T-cell (primary cell): ENCODE measurements at regions not wholly inside any gene's neighbourhood (a gene's known extent, or its start where the extent isn't known, plus 50 kb on each side); places are given as distances from the start of the nearest gene placed in this dataset.

ENCODE experiments used
- ATAC-seq, 4 experiments: fragments of 200-7000 bp in 3 of 4; fragments of 150-1000 bp in 1 of 4; cut with Tn5 transposase; replicated peaks in 1 of 4; 1 replicate in 3 of 4; 2 replicates in 1 of 4; pipeline ENCODE4 v1.10.0; 2021; ENCODE audit warnings: moderate library complexity in 3 of 4, mild to moderate bottlenecking in 2 of 4, moderate number of reproducible peaks in 1 of 4
- CTCF ChIA-PET, 2 donors: fragments of 300-600 bp; sonication (Branson Sonifier 250); formaldehyde crosslinking; loops; one replicate each; lab custom pipeline; 2022; ENCODE audit warnings: antibody characterized with exemption in 2 of 2; lab: Charles Lee
- POLR2A ChIA-PET, 2 donors: fragments of 300-600 bp; sonication (Branson Sonifier 250); formaldehyde crosslinking; loops; one replicate each; lab custom pipeline; 2022; ENCODE audit warnings: antibody characterized with exemption in 2 of 2; lab: Charles Lee
- DNase-seq, 35 experiments: peaks; one replicate each; pipeline versions ENCODE4 v3.0.0 to v3.0.0-alpha.2; 2013 to 2023
- H3K27ac ChIP-seq: one replicate; pipeline ENCODE4 v1.5.1; 2013; ENCODE audit warnings: low read length
- H3K27me3 ChIP-seq, 2 experiments: replicated peaks in 1 of 2; 1 replicate in 1 of 2; 2 replicates in 1 of 2; pipeline versions ENCODE4 v1.6.1 to v1.7.0; 2013; ENCODE audit warnings: low read length in 1 of 2, mixed read lengths in 1 of 2; ENCODE audit not compliant: control insufficient read depth in 2 of 2, insufficient read depth in 2 of 2; ENCODE audit errors: extremely low read depth in 1 of 2
- H3K36me3 ChIP-seq, 2 donors: 1 replicate in 1 of 2; 2 replicates in 1 of 2; pipeline versions ENCODE4 v1.6.1 to v1.7.0; 2013; ENCODE audit warnings: low read length in 1 of 2; ENCODE audit not compliant: control insufficient read depth in 2 of 2, insufficient read depth in 1 of 2; ENCODE audit errors: extremely low read depth in 1 of 2
- H3K4me1 ChIP-seq, 2 experiments: 1 replicate in 1 of 2; 2 replicates in 1 of 2; pipeline versions ENCODE4 v1.6.1 to v1.7.0; 2013; ENCODE audit warnings: low read length in 2 of 2, mixed read lengths in 1 of 2; ENCODE audit not compliant: insufficient read depth in 2 of 2, control insufficient read depth in 1 of 2; ENCODE audit errors: extremely low read depth in 1 of 2
- H3K4me3 ChIP-seq, 2 donors: 1 replicate in 1 of 2; 2 replicates in 1 of 2; pipeline versions ENCODE4 v1.5.1 to v1.7.0; 2013; ENCODE audit warnings: mild to moderate bottlenecking in 2 of 2, low read length in 1 of 2, moderate library complexity in 1 of 2; ENCODE audit not compliant: control insufficient read depth in 1 of 2; ENCODE audit errors: extremely low read depth in 1 of 2
- H3K9me3 ChIP-seq: 2 replicates; pipeline ENCODE4 v1.7.0; 2013
- H3K27ac Mint-ChIP-seq, 2 donors: one replicate each; pipeline ENCODE4 v1.8.0; 2020 to 2021; ENCODE audit warnings: mild to moderate bottlenecking in 2 of 2, mixed read lengths in 2 of 2
- H3K27me3 Mint-ChIP-seq, 2 donors: one replicate each; pipeline ENCODE4 v1.8.0; 2021 to 2022; ENCODE audit warnings: mixed read lengths in 2 of 2
- H3K36me3 Mint-ChIP-seq: one replicate; pipeline ENCODE4 v1.8.0; 2021; ENCODE audit warnings: mixed read lengths
- H3K4me1 Mint-ChIP-seq, 3 donors: one replicate each; pipeline ENCODE4 v1.8.0; 2020 to 2022; ENCODE audit warnings: mixed read lengths in 3 of 3, mild to moderate bottlenecking in 1 of 3
- H3K4me3 Mint-ChIP-seq, 3 donors: one replicate each; pipeline ENCODE4 v1.8.0; 2020 to 2022; ENCODE audit warnings: mild to moderate bottlenecking in 3 of 3, mixed read lengths in 3 of 3, moderate library complexity in 3 of 3
- H3K9me3 Mint-ChIP-seq, 3 donors: one replicate each; pipeline ENCODE4 v1.8.0; 2020 to 2022; ENCODE audit warnings: mixed read lengths in 3 of 3
- WGBS: methylation state at CpG from one replicate; pipeline ENCODE4 v1.1.5; 2013; ENCODE audit warnings: missing lambda C conversion rate; ENCODE audit not compliant: insufficient coverage; 5-methylcytosine and 5-hydroxymethylcytosine counted together

DNA sequence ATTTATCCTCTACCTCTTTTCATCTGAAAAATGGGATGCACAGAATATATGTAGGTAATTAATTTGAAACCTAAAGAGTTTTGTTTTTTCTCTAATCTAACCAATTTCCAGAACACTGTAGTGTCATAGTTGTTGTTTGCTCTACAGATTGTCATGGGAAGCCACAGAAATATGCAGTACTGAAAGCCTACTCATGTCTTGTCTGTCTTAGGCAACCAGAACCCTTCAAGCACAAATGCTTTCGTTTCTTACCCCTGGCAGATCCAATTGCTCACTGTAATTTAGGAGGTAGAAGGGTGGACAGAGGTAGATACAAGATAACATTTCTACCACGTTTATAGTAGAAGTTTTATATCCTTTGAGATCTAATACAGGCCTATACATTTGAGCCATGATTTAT lies 330.2 kb upstream of the NOVA1 start:
- Mint-ChIP-seq H3K9me3 (peaks cover 12 to 43% (median 17%) of the 10 kb centered on the region in 3 donors), H3K27me3 (no peaks in the 10 kb centered on the region), H3K27ac (no peak overlapping the region), H3K4me1 (no peaks in the 10 kb centered on the region), H3K4me3 (no peak overlapping the region), H3K36me3 (no peaks in the 10 kb centered on the region)
- ChIA-PET POLR2A (no interaction called here), CTCF (no interaction called here)
- no CpG with 5 or more reads among the region's 2 CpGs for WGBS
- Histone ChIP-seq H3K27ac (no peak overlapping the region), H3K4me1 (no peaks in the 10 kb centered on the region), H3K9me3 (no peaks in the 10 kb centered on the region), H3K36me3 (no peaks in the 10 kb centered on the region), H3K4me3 (no peak overlapping the region), H3K27me3 (no peaks in the 10 kb centered on the region)
- DNase-seq (no peak), ATAC-seq (no peak)

DNA sequence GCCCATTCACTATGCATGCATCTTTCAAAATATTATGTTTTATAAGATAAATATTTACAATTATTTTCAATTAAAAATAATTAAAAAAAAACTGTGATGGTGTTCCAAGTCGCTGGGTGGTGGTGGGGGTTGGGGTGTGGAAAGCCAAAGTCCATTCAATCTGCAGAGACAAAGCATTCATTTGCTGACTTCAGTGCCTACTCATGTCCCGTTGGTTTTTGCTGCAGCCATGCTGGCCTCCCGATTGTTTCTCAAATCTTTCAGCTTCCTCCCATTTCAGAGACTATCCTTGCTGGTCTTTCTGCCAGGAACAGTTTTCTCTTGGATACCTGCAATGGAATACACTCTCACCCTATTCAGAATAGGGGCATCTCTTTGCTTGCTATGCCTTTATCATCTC lies 331.5 kb upstream of the NOVA1 start:
- CTCF ChIA-PET: no interaction called here
- 64% methylated on average over 2 of the region's 3 CpGs for WGBS
- no peaks in the 10 kb centered on the region for H3K36me3 ChIP-seq
- no peak overlapping the region for H3K4me3 ChIP-seq
- H3K4me1 ChIP-seq: no peaks in the 10 kb centered on the region
- H3K4me1 Mint-ChIP-seq: no peaks in the 10 kb centered on the region
- no peaks in the 10 kb centered on the region for H3K27me3 ChIP-seq
- no peak overlapping the region for H3K27ac ChIP-seq
- H3K27ac Mint-ChIP-seq: no peak overlapping the region
- POLR2A ChIA-PET: no interaction called here
- H3K9me3 ChIP-seq: no peaks in the 10 kb centered on the region
- no peak for DNase-seq
- H3K27me3 Mint-ChIP-seq: no peaks in the 10 kb centered on the region
- no peak overlapping the region for H3K4me3 Mint-ChIP-seq
- ATAC-seq: no peak
- H3K9me3 Mint-ChIP-seq: peaks cover 12 to 48% (median 20%) of the 10 kb centered on the region in 3 donors
- H3K36me3 Mint-ChIP-seq: no peaks in the 10 kb centered on the region

DNA sequence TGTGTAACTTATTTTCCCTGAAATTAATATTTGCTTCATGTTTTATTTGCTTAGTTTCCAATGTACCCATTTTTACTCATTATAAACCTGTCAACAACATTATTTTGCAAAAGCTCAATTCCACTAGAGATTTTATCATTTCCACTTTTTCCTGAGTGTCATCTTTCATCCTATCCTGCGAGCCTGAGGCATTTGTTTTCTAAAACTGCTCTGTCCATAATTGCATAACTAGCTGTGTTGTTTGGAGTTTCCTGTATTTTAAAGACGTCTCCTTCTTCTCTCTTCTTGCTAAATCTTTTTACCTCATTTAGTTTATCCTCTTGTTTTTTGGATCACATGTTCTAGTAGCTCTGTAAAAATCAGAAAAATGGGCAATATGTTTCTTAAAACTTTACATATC lies 332.7 kb upstream of the NOVA1 start:
- no peaks in the 10 kb centered on the region for H3K36me3 ChIP-seq
- no peaks in the 10 kb centered on the region for H3K9me3 ChIP-seq
- DNase-seq (no peak), ATAC-seq (no peak)
- no peak overlapping the region for H3K4me3 ChIP-seq
- Mint-ChIP-seq H3K36me3 (no peaks in the 10 kb centered on the region), H3K27ac (no peak overlapping the region), H3K27me3 (no peaks in the 10 kb centered on the region), H3K9me3 (peaks cover 15 to 45% (median 19%) of the 10 kb centered on the region in 3 donors), H3K4me1 (no peaks in the 10 kb centered on the region), H3K4me3 (no peak overlapping the region)
- H3K27ac ChIP-seq: no peak overlapping the region
- POLR2A ChIA-PET: no interaction called here
- no peaks in the 10 kb centered on the region for H3K27me3 ChIP-seq
- no CpG with 5 or more reads among the region's 2 CpGs for WGBS
- CTCF ChIA-PET: no interaction called here
- no peaks in the 10 kb centered on the region for H3K4me1 ChIP-seq

DNA sequence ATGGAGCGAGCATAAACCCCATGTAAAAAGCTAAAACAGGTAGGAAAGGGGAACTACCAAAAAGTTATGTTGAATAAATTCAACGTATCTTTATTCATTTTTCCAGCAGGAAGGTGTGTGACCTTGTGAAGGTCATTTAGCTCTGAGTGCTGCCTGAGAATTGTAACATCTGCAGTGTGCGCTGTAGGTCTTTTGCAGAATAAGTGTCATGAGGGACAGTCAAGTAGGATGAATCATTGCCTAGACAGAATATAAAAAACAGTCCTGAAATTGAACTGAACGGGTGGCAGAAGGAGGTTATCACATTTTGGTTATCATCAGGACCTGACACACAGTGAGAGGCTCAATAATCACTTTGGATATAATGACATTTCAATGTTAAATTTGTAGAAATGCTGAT lies 334.8 kb upstream of the NOVA1 start:
- ChIA-PET POLR2A (no interaction called here), CTCF (no interaction called here)
- H3K9me3 Mint-ChIP-seq: peaks cover 12 to 33% (median 18%) of the 10 kb centered on the region in 3 donors
- no peak overlapping the region for H3K27ac ChIP-seq
- no peaks in the 10 kb centered on the region for H3K27me3 Mint-ChIP-seq
- H3K27ac Mint-ChIP-seq: no peak overlapping the region
- ATAC-seq (no peak), DNase-seq (no peak)
- H3K36me3 ChIP-seq: no peaks in the 10 kb centered on the region
- no peaks in the 10 kb centered on the region for H3K27me3 ChIP-seq
- WGBS: 94% methylated on average over 2 of the region's 4 CpGs
- no peak overlapping the region for H3K4me3 Mint-ChIP-seq
- H3K4me3 ChIP-seq: no peak overlapping the region
- H3K36me3 Mint-ChIP-seq: no peaks in the 10 kb centered on the region
- no peaks in the 10 kb centered on the region for H3K4me1 Mint-ChIP-seq
- H3K4me1 ChIP-seq: no peaks in the 10 kb centered on the region
- H3K9me3 ChIP-seq: no peaks in the 10 kb centered on the region

DNA sequence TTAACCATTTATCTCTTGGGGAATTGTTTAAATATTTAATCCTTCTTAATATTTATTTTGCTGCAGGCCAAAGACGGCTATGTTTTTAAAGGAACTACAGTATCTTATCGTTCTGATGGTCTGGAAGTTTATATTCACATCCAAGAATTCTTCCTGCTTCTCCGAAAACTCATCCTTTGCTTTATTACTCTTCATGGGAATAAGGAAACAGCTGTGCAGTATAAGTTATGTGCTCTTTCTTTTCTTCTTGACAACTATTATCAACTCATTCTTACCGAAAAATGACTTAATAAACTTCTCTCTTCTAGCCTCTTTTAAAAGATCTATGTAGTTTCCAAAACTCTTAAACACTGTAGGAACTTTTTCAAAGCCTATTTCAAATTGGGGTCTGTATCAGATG lies 335.6 kb upstream of the NOVA1 start:
- no peak overlapping the region for H3K27ac ChIP-seq
- no peak for DNase-seq
- no peaks in the 10 kb centered on the region for H3K27me3 ChIP-seq
- H3K36me3 ChIP-seq: no peaks in the 10 kb centered on the region
- POLR2A ChIA-PET: no interaction called here
- no peaks in the 10 kb centered on the region for H3K9me3 ChIP-seq
- WGBS: no CpG with 5 or more reads among the region's 4 CpGs
- CTCF ChIA-PET: no interaction called here
- H3K9me3 Mint-ChIP-seq: peaks cover 12 to 33% (median 18%) of the 10 kb centered on the region in 3 donors
- H3K4me3 Mint-ChIP-seq: no peak overlapping the region
- no peaks in the 10 kb centered on the region for H3K36me3 Mint-ChIP-seq
- no peaks in the 10 kb centered on the region for H3K27me3 Mint-ChIP-seq
- H3K4me3 ChIP-seq: no peak overlapping the region
- no peaks in the 10 kb centered on the region for H3K4me1 Mint-ChIP-seq
- H3K4me1 ChIP-seq: no peaks in the 10 kb centered on the region
- H3K27ac Mint-ChIP-seq: no peak overlapping the region
- no peak for ATAC-seq

DNA sequence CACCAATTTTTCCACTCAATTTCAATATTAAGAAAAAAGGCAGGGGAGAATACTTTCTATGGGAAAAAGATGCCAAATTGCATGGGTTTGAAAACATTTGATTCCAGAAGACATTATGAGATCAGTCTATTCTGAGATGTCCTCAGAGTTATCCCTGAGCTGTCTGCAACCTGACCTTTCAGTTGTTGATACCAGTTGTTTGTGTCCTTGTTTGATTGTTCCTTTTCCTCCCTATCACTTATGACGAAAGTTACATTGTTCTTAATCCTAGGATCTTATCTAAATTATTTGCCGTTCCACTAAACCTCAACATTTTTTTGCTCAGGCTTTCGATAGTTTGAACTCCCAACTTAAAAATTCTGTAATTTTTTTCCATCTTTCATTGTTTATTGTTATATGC lies 336.3 kb upstream of the NOVA1 start:
- ChIA-PET POLR2A (no interaction called here), CTCF (no interaction called here)
- no peak for ATAC-seq
- Histone ChIP-seq H3K4me3 (no peak overlapping the region), H3K27me3 (no peaks in the 10 kb centered on the region), H3K4me1 (no peaks in the 10 kb centered on the region), H3K27ac (no peak overlapping the region), H3K36me3 (no peaks in the 10 kb centered on the region), H3K9me3 (no peaks in the 10 kb centered on the region)
- no CpG with 5 or more reads among the region's 3 CpGs for WGBS
- no peak for DNase-seq
- Mint-ChIP-seq H3K4me1 (no peaks in the 10 kb centered on the region), H3K27ac (no peak overlapping the region), H3K9me3 (peaks cover 12 to 29% (median 18%) of the 10 kb centered on the region in 3 donors), H3K27me3 (no peaks in the 10 kb centered on the region), H3K36me3 (no peaks in the 10 kb centered on the region), H3K4me3 (no peak overlapping the region)

DNA sequence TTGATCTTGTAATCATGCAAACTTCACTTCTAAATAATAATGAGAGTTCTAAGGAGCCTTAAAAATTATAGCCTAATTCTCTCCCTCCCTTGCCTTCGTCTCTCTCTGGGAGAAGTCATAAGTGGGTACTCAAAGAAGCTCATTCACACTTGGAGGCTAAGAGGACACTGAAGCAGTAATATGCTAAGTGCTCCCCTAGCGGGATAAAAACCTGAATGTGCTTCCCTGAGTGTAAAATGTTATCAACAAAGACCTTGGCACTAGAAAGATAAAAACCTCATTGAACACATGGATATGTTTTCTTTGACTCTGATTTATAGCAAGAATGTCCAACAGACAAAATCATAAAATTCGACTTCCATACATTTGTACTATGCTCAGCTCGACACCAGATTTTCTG lies 337.9 kb upstream of the NOVA1 start:
- H3K4me3 Mint-ChIP-seq: no peak overlapping the region
- no peak for ATAC-seq
- H3K27ac ChIP-seq: no peak overlapping the region
- H3K36me3 ChIP-seq: no peaks in the 10 kb centered on the region
- peaks cover 15 to 31% (median 20%) of the 10 kb centered on the region in 3 donors for H3K9me3 Mint-ChIP-seq
- ChIA-PET CTCF (no interaction called here), POLR2A (no interaction called here)
- H3K4me1 ChIP-seq: no peaks in the 10 kb centered on the region
- H3K27me3 ChIP-seq: no peaks in the 10 kb centered on the region
- no peaks in the 10 kb centered on the region for H3K9me3 ChIP-seq
- 40% methylated on average over 1 of the region's 4 CpGs for WGBS
- H3K4me1 Mint-ChIP-seq: no peaks in the 10 kb centered on the region
- H3K4me3 ChIP-seq: no peak overlapping the region
- no peak for DNase-seq
- H3K36me3 Mint-ChIP-seq: no peaks in the 10 kb centered on the region
- no peak overlapping the region for H3K27ac Mint-ChIP-seq
- no peaks in the 10 kb centered on the region for H3K27me3 Mint-ChIP-seq
